Ammon's horn (tissue), 1 donor: ENCODE measurements at regions not wholly inside any gene's neighbourhood (a gene's known extent, or its start where the extent isn't known, plus 50 kb on each side); places are given as distances from the start of the nearest gene placed in this dataset.

Experiments
- DNase-seq: peaks from one replicate; pipeline ENCODE4 v3.0.0-alpha.2; 2016; ENCODE audit warnings: low spot score

- no peak for DNase-seq
These were observed 279.2 kb downstream of the TLE3 start for GRCh38 chr15:69818529-69818928.

- DNase-seq, result no peak
These were observed 278.3 kb downstream of the TLE3 start for GRCh38 chr15:69819371-69819770.

GRCh38 chr15:69820819-69821218 lies 276.9 kb downstream of the TLE3 start:
- no peak for DNase-seq

- no peak for DNase-seq
These were observed 274.4 kb downstream of the TLE3 start for GRCh38 chr15:69823223-69823907.

- DNase-seq, result no peak
These were observed 273.4 kb downstream of the TLE3 start for GRCh38 chr15:69824075-69824876.

GRCh38 chr15:69824877-69825406 lies 272.8 kb downstream of the TLE3 start:
- no peak for DNase-seq

- no peak for DNase-seq
These were observed 271.5 kb downstream of the TLE3 start for GRCh38 chr15:69825941-69826818.

- no peak for DNase-seq
These were observed 270.9 kb downstream of the TLE3 start for GRCh38 chr15:69826819-69827175.

- DNase-seq, result no peak
These were observed 270.0 kb downstream of the TLE3 start for GRCh38 chr15:69827751-69828150.

GRCh38 chr15:69828181-69828828 lies 269.4 kb downstream of the TLE3 start:
- no peak for DNase-seq

- DNase-seq, result no peak
These were observed 267.7 kb downstream of the TLE3 start for GRCh38 chr15:69829974-69830373.

GRCh38 chr15:69830430-69830829 lies 267.3 kb downstream of the TLE3 start:
- no peak for DNase-seq

GRCh38 chr15:69830876-69831275 lies 266.8 kb downstream of the TLE3 start:
- DNase-seq, result no peak

GRCh38 chr15:69834267-69834666 lies 263.4 kb downstream of the TLE3 start:
- no peak for DNase-seq

GRCh38 chr15:69834761-69835160 lies 263.0 kb downstream of the TLE3 start:
- DNase-seq, result no peak

GRCh38 chr15:69836048-69836447 lies 261.7 kb downstream of the TLE3 start:
- DNase-seq, result no peak

GRCh38 chr15:69836526-69837230 lies 261.0 kb downstream of the TLE3 start:
- no peak for DNase-seq

- no peak for DNase-seq
These were observed 259.4 kb downstream of the TLE3 start for GRCh38 chr15:69838338-69838737.

- DNase-seq, result no peak
These were observed 258.7 kb downstream of the TLE3 start for GRCh38 chr15:69838994-69839393.

GRCh38 chr15:69841113-69841828 lies 256.4 kb downstream of the TLE3 start:
- no peak for DNase-seq

GRCh38 chr15:69842851-69843250 lies 254.9 kb downstream of the TLE3 start:
- no peak for DNase-seq
